Sigmoid colon (tissue), 6 donors: ENCODE measurements at regions not wholly inside any gene's neighbourhood (a gene's known extent, or its start where the extent isn't known, plus 50 kb on each side); places are given as distances from the start of the nearest gene placed in this dataset.

Experiments
- DNase-seq: peaks from one replicate; pipeline ENCODE4 v3.0.0-alpha.2; 2019
- H3K27ac ChIP-seq, 4 donors: fragments of 200-600 bp; sonication (generic); one replicate each; pipeline ENCODE4 v1.5.1; 2016 to 2019; ENCODE audit warnings: mild to moderate bottlenecking in 1 of 4
- H3K27me3 ChIP-seq, 3 donors: fragments of 200-600 bp; sonication (generic); one replicate each; pipeline ENCODE4 v1.5.1; 2019; ENCODE audit warnings: mild to moderate bottlenecking in 1 of 3
- H3K36me3 ChIP-seq, 4 donors: fragments of 200-600 bp; sonication (generic); one replicate each; pipeline ENCODE4 v1.5.1; 2016 to 2019
- H3K4me1 ChIP-seq, 4 donors: fragments of 200-600 bp; sonication (generic); one replicate each; pipeline ENCODE4 v1.5.1; 2017 to 2019
- H3K4me3 ChIP-seq, 4 donors: fragments of 200-600 bp; sonication (generic); one replicate each; pipeline ENCODE4 v1.5.1; 2017 to 2019; ENCODE audit warnings: mild to moderate bottlenecking in 2 of 4, moderate library complexity in 1 of 4
- H3K9me3 ChIP-seq, 4 donors: fragments of 200-600 bp in 3 of 4; sonication (generic) in 3 of 4; one replicate each; pipeline versions ENCODE4 v1.5.1 to v1.6.1; 2013 to 2019
- EP300 ChIP-seq, 4 donors: sonication (generic); formaldehyde crosslinking; IDR thresholded peaks; one replicate each; pipeline ENCODE4 v1.6.1; 2017; ENCODE audit warnings: antibody characterized with exemption in 4 of 4
- POLR2A ChIP-seq, 2 donors: fragments of 450-650 bp; IDR thresholded peaks; one replicate each; pipeline ENCODE4 v1.6.1; 2016; ENCODE audit warnings: antibody characterized with exemption in 2 of 2, mild to moderate bottlenecking in 2 of 2, moderate library complexity in 2 of 2
- POLR2AphosphoS5 ChIP-seq, 4 donors: sonication (generic); formaldehyde crosslinking; IDR thresholded peaks; one replicate each; pipeline ENCODE4 v1.6.1; 2017; ENCODE audit warnings: antibody characterized with exemption in 4 of 4
- WGBS, 2 donors: extraction: QIAGEN DNeasy Blood & Tissue Kit; methylation state at CpG; one replicate each; pipeline ENCODE4 v1.1.7; 2013; 5-methylcytosine and 5-hydroxymethylcytosine counted together
- intact Hi-C: fragments of 100-400 bp; cut with DNase I; formaldehyde crosslinking; loops from one replicate; pipeline ENCODE4 v1.15.1; 2023
- TF ChIP-seq, protein P1 (sequence below), 4 experiments: fragments of 450-650 bp in 3 of 4; fragments of 200-600 bp in 1 of 4; IDR thresholded peaks; one replicate each; pipeline ENCODE4 v1.5.1; 2016 to 2019; ENCODE audit warnings: antibody characterized with exemption in 4 of 4, mild to moderate bottlenecking in 3 of 4, moderate library complexity in 2 of 4
- donor health status: healthy with polysubstance abuse.
- donor health status: healthy.

DNA sequence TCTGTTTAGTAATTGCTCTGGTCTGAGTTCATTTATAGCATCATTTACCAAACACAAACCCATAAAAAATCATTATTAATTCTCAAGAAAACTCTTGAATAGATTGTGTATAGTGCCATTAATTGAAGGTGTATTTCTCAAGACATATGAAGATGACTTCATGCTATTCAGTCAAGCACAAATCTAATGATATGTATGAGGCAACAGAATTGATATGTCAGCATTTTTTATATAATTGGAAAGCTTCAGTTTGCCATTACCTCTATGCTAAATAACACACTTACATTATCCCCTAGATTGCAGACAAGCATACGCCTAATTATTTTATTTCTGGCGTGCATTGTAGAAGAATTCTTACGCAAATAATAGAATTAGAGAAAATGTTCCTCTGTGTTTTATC, 461.8 kb downstream of the PDHA2 start:
- Histone ChIP-seq H3K4me1 (no peaks in the 10 kb centered on the region), H3K36me3 (no peaks in the 10 kb centered on the region), H3K27me3 (no peaks in the 10 kb centered on the region), H3K27ac (no peak overlapping the region), H3K4me3 (no peak overlapping the region), H3K9me3 (no peaks in the 10 kb centered on the region)
- WGBS, 2 donors: 95% methylated on average over 3 of the region's 3 CpGs
- TF ChIP-seq POLR2A (IDR thresholded peaks at IDR 0.05): no peak
- TF ChIP-seq, protein P1, sequence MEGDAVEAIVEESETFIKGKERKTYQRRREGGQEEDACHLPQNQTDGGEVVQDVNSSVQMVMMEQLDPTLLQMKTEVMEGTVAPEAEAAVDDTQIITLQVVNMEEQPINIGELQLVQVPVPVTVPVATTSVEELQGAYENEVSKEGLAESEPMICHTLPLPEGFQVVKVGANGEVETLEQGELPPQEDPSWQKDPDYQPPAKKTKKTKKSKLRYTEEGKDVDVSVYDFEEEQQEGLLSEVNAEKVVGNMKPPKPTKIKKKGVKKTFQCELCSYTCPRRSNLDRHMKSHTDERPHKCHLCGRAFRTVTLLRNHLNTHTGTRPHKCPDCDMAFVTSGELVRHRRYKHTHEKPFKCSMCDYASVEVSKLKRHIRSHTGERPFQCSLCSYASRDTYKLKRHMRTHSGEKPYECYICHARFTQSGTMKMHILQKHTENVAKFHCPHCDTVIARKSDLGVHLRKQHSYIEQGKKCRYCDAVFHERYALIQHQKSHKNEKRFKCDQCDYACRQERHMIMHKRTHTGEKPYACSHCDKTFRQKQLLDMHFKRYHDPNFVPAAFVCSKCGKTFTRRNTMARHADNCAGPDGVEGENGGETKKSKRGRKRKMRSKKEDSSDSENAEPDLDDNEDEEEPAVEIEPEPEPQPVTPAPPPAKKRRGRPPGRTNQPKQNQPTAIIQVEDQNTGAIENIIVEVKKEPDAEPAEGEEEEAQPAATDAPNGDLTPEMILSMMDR (IDR thresholded peaks at IDR 0.05): no peak
- no peak for TF ChIP-seq POLR2AphosphoS5 (IDR thresholded peaks at IDR 0.05)
- no peak for TF ChIP-seq EP300 (IDR thresholded peaks at IDR 0.05)
- intact Hi-C loops: no loop called here
- DNase-seq: no peak

DNA sequence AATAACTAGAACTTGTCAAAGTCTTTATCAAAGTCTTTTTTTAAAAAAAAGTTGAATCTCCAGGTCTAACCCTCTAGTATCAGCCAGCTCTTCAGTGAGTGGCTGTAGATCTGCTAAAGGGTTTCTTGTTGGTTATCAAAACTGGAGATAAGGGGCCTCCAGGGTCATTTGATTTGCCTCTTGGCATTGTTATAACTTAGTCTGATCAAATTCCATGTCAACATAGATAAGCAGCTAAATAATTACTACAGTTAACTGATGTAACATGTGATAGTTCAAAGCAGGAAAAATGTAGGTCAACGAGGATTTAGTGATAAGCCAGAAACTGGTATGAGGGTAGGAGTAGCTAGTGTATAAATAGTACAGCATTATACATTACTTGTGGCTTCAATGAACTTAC, 465.1 kb downstream of the PDHA2 start:
- no peak overlapping the region for H3K4me3 ChIP-seq
- DNase-seq: no peak
- H3K27me3 ChIP-seq: no peaks in the 10 kb centered on the region
- H3K9me3 ChIP-seq: peaks cover 0 to 3% (median 0%) of the 10 kb centered on the region in 4 donors
- WGBS, 2 donors: 10 to 31% methylated on average over 1 of the region's 1 CpG
- H3K36me3 ChIP-seq: no peaks in the 10 kb centered on the region
- intact Hi-C loops: no loop called here
- H3K4me1 ChIP-seq: no peaks in the 10 kb centered on the region
- no peak overlapping the region for H3K27ac ChIP-seq
- no peak for TF ChIP-seq POLR2A (IDR thresholded peaks at IDR 0.05)
- no peak for TF ChIP-seq POLR2AphosphoS5 (IDR thresholded peaks at IDR 0.05)
- TF ChIP-seq, protein P1 (IDR thresholded peaks at IDR 0.05): no peak
- no peak for TF ChIP-seq EP300 (IDR thresholded peaks at IDR 0.05)

DNA sequence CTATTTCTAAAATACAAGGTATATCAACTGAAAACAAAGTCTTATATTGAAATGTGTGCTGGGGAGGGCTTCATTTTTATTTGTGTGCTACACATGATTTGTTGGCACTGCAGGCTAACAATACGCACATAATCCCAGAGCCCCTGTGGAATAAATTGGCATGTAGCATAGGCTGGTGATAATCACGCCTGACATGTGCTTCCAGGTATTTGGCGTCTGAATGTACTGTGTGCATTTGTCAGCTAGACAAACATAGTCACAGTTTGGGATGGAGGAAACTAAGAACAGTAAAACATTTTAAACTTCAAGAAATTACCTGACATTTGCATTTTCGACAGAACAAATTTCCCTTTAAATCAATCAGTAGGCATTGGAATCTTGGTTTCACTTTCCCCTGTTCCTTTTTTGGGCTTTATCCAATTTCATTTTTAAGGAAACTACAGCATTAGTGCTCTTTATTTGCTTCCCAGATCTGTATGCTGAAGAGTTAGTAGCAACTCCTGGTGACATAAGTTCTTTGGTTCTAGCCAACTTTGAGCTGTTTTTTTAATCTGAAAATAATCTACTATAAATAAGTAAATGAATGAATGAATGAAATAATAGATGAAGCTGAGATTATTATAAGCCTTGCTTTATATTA, 472.3 kb downstream of the PDHA2 start:
- Histone ChIP-seq H3K27ac (no peak overlapping the region), H3K4me1 (no peaks in the 10 kb centered on the region), H3K9me3 (peaks cover 0 to 3% (median 0%) of the 10 kb centered on the region in 4 donors), H3K36me3 (no peaks in the 10 kb centered on the region), H3K27me3 (no peaks in the 10 kb centered on the region), H3K4me3 (no peak overlapping the region)
- TF ChIP-seq EP300 (IDR thresholded peaks at IDR 0.05): no peak
- TF ChIP-seq, protein P1 (IDR thresholded peaks at IDR 0.05): no peak
- TF ChIP-seq POLR2A (IDR thresholded peaks at IDR 0.05): no peak
- TF ChIP-seq POLR2AphosphoS5 (IDR thresholded peaks at IDR 0.05): no peak
- no peak for DNase-seq
- 18 to 66% methylated on average over 4 of the region's 4 CpGs for WGBS, 2 donors
- intact Hi-C loops: no loop called here

DNA sequence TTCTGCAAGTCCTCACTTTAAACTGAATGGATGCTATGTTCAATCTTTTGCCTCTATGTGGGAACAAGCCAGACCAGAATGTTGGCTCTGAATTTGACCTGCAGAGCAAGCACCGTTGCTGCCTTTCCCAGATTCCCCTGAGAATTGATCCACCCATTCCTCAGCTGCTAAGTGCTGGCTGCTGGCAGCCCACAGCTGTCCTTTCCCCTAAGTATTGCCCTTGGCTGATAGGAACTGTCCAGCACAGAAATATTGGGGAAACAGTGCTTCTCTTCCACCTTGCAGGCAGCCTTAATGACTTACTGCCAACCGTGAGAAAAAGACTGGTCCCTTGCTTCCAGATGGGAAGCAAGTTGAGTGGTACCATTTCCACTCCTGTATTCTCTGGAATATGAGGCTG, 475.9 kb downstream of the PDHA2 start:
- H3K4me1 ChIP-seq: no peaks in the 10 kb centered on the region
- no peak for DNase-seq
- intact Hi-C loops: no loop called here
- no peaks in the 10 kb centered on the region for H3K9me3 ChIP-seq
- no peak for TF ChIP-seq EP300 (IDR thresholded peaks at IDR 0.05)
- TF ChIP-seq POLR2A (IDR thresholded peaks at IDR 0.05): no peak
- TF ChIP-seq, protein P1 (IDR thresholded peaks at IDR 0.05): no peak
- no peak for TF ChIP-seq POLR2AphosphoS5 (IDR thresholded peaks at IDR 0.05)
- WGBS, 2 donors: 47 to 49% methylated on average over 2 of the region's 2 CpGs
- H3K27ac ChIP-seq: no peak overlapping the region
- H3K36me3 ChIP-seq: no peaks in the 10 kb centered on the region
- no peak overlapping the region for H3K4me3 ChIP-seq
- no peaks in the 10 kb centered on the region for H3K27me3 ChIP-seq

DNA sequence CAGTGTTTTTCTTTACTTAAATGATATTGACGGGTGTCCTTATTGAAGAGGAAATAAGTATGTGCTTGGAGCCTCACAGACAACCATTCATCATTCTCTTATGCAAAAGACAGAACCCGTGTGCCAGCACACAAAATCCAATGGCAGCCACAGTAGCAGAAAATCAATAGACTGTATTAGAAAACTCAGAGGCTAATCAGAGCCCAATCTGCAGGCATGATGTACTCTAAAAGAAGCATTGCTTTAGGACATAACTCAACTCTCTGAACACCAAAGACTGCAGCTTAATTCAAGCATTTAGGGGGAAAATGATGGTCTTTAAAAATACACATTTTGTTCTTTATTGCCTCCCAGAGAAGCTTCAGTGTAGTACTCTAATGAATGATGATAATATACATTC, 476.9 kb downstream of the PDHA2 start:
- WGBS, 2 donors: 75 to 82% methylated on average over 2 of the region's 2 CpGs
- H3K4me3 ChIP-seq: no peak overlapping the region
- no peaks in the 10 kb centered on the region for H3K36me3 ChIP-seq
- no peak for DNase-seq
- no peaks in the 10 kb centered on the region for H3K27me3 ChIP-seq
- H3K9me3 ChIP-seq: no peaks in the 10 kb centered on the region
- intact Hi-C loops: no loop called here
- no peaks in the 10 kb centered on the region for H3K4me1 ChIP-seq
- TF ChIP-seq EP300 (IDR thresholded peaks at IDR 0.05): no peak
- no peak for TF ChIP-seq POLR2A (IDR thresholded peaks at IDR 0.05)
- TF ChIP-seq POLR2AphosphoS5 (IDR thresholded peaks at IDR 0.05): no peak
- TF ChIP-seq, protein P1 (IDR thresholded peaks at IDR 0.05): no peak
- no peak overlapping the region for H3K27ac ChIP-seq
